ENCODE measurements at regions not wholly inside any gene's neighbourhood (a gene's known extent, or its start where the extent isn't known, plus 50 kb on each side); places are given as distances from the start of the nearest gene placed in this dataset.
A peak's percentile ranks its signal among the peaks of the same experiment; 100 is the strongest.

DNA sequence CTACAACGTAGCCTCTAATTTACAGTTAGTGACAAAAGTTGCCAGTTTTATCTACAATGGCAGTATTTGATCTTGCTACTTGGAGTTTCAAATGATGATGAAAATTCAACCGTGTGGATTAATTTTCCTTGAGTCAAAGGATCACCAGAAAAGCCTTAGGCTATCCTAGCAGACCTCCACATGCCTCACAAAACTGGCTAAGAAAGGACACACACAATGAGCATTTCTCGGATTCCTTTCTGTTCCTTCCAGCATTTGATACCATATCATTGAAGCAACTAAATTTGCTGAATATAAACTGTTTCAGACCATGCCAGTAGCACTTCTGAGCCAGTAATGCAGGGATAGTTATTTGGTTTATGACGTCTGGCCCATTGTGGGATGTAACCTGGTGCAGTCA is 587.4 kb upstream of the MDFIC2 start:
- no peak for DNase-seq (ENCODE audit: low read depth in 3 of 3, low spot score in 2 of 3)

DNA sequence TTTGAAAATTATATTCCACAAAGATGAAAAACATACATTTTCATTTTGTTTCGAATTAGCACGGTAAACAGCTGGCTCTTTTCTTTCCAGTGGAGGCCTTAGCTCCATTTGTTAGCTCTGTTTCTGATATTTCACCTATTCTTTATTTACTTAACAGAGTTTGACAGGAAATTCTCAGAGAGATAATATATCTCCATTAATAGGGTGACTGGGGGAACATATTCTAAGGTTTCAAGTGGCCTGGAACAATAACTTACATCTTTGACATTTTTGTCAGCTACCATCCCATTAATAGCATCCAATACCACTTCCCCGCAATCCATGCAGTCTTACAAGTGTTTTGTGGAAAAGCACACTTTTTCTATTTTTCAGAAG is 577.6 kb upstream of the MDFIC2 start:
- DNase-seq (ENCODE audit: low read depth in 3 of 3, low spot score in 2 of 3) = peak in 2 of 3 donors; percentile 15 to 27

DNA sequence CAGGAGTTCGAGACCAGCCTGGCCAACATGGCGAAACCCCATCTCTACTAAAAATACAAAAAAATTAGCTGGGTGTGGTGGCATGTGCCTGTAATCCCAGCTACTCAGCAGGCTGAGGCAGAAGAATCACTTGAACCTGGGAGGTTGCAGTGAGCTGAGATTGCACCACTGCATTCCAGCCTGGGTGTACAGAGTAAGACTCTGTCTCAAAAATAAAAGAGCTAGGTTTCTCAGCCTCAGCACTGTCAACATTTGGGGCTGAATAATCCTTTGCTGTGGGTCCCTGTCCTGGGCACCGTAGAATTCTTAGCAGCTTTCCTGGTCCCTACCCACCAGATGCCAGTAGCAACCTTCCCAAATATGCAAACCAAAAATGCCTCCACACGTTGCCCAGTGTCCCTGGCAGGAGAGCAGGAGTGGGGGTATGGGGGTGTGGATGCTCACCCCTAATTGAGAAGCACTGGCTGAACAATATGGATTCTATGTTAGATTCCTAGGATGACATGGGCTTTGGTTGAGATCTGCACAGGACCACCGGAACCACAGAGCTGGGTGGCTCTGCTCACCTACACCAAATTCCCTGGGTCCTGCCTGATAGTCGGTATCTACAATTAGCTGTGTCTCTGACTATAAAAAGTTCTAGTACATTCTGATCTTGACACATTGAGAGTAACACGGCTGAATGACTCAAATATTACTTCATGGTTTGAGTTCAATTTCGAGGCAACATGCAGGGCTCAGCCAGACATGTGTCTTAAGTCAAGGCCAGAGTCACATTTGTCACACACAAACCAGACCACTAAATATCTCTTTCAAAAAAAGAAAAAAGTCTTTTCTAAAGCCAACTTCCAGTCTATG is 577.0 kb upstream of the MDFIC2 start:
- peak in 1 of 3 donors; percentile 2 for DNase-seq (ENCODE audit: low read depth in 3 of 3, low spot score in 2 of 3)

DNA sequence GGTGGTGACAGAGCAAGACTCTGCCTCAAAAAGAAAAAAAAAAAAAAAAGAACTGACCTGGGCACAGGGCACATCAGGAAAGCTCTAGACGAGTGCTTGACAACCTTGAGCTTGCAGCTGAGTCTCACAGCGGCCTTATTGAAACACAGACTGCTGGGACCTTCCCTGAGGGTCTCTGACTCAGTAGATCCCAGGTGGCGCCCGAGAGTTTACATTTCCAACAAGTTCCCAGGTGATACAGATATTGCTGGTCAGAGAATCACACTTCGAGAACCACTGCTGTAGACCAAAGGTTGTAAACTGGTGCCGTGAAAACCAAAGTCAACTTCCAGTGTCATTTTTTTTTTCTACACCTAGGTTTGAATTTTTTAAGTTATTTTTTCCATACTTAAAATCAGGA is 573.2 kb upstream of the MDFIC2 start:
- no peak for DNase-seq (ENCODE audit: low read depth in 3 of 3, low spot score in 2 of 3)

DNA sequence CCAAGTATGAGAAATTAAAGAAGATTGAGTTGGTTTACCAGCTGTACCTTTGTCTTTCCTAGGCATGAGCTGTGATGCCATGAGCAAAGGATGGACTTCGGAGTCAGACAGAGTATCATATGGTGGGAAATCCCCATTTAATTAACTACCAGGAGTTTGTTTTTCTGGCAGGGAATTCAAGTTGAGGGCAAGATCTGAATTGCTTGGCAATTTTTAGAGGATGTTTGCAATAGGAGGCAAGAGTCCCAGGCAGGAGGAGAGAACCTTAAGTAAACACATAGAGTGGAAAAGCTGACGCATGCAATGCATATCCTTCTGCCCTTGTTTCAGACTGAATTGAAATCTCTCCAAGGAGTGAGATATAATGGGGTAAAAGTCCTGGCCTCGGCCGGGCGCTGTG is 569.7 kb upstream of the MDFIC2 start:
- DNase-seq (ENCODE audit: low read depth in 3 of 3, low spot score in 2 of 3) = no peak

DNA sequence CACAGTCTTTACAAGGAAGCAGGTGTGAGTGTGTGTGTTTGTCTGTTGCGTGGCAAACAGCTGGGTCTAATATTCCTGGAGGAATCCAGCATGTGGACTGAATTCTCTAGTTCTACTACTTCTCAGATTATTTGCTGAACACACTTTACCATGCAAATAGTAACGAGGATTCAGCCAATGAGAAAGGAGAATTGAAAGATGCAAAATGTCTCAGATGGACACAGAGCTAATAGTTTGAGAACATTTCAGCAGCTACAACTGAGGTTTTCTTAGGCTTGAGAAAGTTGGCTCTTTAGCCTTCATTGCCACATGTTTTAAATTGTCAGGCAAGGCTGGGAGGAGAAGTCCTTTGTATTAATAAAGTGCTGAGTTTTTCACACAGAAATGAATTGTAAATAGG is 568.0 kb upstream of the MDFIC2 start:
- no peak for DNase-seq (ENCODE audit: low read depth in 3 of 3, low spot score in 2 of 3)

DNA sequence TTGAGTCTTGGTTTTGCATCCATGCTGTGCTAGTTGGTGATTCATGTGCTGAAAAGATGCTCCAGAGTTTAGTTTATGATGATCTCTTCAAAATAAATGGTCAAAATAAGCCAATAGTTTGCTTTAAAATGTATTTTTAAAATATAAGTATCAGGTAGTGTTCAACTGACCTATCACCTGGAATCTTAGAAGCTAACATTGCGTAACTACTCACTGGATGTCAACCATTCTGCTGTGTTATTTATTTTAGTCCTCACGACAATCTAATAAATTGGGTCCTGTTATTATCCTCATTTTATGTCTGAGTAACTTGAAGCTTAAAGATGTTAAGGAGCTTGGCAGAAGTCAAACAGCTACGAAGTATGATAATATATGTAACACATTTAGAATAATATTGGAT is 563.7 kb upstream of the MDFIC2 start:
- no peak for DNase-seq (ENCODE audit: low read depth in 3 of 3, low spot score in 2 of 3)

DNA sequence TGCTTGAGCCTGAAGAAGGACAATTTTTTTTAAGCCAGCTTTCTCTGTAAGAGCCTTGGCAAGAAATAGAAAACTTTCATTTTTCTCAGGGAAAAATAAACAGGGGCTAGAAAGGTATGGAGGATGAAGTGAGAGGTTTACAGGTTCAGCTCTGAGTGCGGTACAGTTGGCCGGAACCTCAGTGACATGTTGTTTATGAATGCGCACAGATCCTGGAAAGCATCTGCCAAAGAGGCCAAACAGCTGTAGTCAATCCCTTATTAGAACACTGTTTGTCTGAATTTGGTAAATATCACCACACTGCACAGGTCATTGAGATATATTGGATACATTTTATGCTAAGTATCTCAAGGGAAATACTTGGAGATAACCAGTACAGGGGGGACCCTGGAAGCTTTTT is 561.8 kb upstream of the MDFIC2 start:
- DNase-seq (ENCODE audit: low read depth in 3 of 3, low spot score in 2 of 3) = no peak

DNA sequence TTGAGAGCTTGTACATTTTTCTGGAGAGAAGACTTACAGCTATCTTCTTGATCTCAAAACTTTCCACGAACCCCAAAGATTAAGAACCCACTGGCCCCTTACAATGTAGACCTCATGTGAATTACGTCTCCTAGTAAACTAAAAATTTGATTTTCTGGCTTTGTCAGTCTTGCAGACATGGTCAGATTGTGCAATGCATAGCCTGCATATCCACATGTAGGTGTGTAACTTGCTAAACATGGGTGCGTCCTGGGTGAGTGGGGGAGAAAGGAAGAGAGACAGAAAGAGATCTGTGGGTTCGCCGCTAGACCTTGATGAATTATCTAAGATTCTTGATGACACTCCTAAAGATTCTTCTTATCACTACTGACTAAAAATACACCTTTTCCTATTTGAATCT is 561.2 kb upstream of the MDFIC2 start:
- DNase-seq (ENCODE audit: low read depth in 3 of 3, low spot score in 2 of 3) = no peak

DNA sequence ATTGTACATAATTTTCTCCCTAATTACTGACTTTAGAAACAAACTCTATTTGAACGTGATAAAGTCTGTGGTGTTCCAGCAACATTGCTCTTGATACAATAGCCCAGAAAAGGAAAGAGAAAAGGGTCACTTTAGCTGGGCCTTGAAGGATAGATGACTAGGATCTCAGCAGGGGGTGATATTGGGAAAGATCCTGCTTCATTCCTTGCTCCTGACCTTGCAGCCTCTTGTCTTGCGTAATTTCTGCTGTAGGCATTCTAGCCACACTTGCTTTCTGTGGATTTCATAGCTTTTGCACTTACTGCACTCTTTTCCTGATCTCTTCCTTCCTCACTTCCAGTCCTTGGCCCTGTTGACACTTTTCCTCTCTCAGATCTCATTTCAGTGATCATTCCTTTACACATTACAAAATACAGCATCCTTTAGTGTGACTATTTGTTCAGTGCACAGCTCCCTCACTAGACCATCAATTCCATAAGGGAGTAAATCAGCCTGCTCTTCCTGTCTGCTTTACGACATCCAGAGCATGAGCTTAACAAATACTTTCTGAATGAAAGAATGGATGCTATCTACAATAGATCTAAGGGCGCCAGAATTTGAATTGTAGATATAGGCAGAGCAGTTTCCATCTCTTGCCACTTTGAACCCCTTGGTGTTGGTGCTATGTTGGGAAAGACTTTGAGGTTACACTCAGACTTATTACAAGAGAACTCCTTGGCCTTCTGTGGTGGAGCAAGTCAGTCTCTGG is 559.6 kb upstream of the MDFIC2 start:
- no peak for DNase-seq (ENCODE audit: low read depth in 3 of 3, low spot score in 2 of 3)

DNA sequence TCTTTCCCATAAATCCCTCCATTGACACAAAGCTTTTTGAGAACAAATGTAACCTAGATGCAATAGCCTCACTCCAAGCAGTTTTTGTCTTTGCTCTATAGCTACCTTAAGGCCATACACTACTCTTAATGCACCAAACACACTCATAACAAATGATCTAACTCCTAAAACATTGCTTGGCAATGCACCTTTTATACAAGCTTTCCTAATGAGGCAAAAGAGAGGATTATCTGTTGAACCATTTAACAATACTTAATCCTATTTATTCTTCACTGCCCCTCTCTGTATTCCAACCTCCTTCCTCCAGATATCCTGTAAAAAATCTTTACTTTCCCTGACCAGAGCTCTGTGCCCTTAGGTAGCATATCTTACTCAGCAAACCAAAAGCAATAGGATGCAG is 558.1 kb upstream of the MDFIC2 start:
- no peak for DNase-seq (ENCODE audit: low read depth in 3 of 3, low spot score in 2 of 3)

DNA sequence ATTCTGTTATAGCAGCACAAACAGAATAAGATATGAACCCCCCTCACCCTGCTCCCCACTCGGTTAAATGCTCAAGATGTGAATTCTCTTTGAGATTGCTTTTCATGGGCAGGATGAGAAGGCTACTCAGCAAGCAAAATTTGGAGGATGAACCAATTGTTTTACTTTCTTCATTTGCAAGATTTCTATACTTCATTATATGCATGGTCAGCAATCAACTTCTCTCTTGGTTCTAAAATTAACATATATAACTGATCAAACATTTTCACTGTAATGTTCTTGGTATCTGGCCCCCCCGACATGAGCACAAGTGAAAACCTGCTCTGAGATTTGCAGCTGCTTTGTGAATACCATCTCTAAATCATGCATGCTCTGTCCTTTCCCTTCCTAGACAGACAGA is 556.1 kb upstream of the MDFIC2 start:
- DNase-seq (ENCODE audit: low read depth in 3 of 3, low spot score in 2 of 3) = no peak

DNA sequence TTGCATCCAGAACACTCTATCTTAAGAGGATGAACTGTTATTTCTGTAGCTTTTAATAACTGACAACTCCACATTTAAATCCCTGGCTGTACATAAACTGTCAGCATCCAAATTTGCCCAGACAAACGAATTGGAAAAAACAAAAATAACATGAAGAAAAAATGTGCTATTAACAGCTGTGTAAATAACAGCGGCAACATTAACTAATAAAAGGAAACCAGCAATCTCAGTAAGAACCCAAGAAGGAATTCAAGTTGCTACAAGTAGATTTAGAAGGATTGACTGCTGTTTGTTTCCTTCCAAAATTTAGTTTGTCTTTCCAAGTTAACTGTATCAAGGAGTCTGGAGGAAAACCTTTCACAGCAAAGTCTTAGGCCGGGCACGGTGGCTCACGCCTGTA is 550.6 kb upstream of the MDFIC2 start:
- no peak for DNase-seq (ENCODE audit: low read depth in 3 of 3, low spot score in 2 of 3)

DNA sequence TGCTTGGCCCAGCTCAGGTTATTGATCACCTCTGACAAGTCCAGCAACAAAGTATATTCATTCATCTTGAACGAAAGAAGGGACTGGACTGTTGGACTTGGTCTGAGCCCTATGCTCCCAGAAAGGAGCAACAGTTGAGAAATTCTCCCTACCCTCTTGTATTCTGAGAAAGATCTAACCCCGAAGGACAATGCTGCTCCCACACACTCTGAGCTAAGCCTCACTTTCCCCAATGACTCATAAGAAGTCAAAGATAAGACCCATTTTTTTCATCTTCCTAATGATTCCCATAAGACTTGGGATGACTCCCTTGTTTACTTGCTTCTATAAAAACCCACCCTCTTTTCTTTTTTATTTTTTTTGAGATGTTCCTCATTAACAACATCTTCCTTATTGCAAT is 549.4 kb upstream of the MDFIC2 start:
- no peak for DNase-seq (ENCODE audit: low read depth in 3 of 3, low spot score in 2 of 3)

DNA sequence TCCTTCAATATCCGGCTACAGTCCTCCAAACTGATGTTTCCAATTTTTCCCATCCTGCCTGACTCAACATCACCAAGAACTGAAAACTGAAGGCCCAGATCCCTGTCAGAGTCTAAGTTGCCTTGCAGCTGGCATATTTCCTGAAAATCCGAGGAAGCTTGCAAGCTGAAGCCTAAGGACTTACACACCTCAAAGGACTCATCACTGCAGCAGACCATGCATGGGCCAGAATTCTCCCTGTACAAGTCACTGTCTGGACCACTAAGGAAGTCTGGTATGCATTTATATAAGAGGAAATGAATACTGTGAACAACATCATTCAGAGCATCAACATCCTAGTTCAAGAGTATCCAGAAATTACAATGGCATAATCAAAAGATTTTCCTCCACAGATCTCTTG is 548.8 kb upstream of the MDFIC2 start:
- DNase-seq (ENCODE audit: low read depth in 3 of 3, low spot score in 2 of 3) = no peak

DNA sequence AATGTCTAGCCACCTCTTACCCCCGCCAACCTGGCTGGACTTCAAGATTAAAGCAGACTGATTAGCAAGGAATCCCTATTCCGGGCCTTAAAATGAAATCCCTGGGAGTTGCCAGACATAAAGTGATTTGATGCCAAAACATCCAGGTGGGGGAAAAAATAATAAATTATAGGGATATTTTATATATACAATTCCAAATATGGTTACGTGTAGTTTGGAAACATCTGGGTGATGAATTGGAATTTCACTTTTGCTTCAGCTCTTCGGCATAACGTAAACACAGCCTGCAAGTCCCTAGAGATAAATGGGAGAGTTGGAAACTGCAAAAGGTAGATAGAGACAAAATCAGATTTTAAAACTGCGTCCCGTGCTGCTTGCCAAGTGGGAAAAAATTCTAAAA is 545.5 kb upstream of the MDFIC2 start:
- no peak for DNase-seq (ENCODE audit: low read depth in 3 of 3, low spot score in 2 of 3)

DNA sequence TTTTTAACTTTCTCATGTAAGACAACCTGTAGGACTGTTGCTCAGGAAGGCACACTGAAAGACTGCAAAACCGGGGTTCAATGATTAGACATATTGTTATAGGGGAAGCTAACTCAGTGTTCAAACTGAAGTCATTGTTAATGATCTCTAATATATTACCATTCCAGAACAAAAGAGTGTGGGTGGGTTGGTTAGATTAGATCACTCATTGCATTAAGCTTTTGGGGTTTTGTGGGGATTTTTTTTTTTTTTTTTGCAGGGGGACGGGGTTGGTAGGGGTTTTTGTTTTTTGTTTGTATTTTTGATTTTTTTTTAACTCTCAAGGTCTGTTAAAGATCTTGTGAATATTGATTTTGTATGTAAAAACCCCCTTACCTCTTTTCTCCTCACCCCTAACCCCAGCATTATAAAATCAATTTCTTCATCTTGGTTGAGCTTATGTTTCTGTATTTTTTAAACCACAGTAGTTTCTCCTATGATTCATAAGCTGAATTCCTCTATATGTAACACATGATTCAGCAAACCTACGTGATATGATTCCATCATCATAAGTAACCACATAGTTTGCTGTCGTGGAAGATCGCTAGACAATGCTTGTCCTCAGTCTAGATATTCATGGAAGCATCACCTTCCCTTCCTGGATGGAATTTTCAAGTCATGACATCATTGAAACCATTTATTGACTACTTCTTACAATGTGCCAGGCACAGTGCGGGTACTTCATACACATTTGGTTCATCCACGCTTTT is 544.1 kb upstream of the MDFIC2 start:
- no peak for DNase-seq (ENCODE audit: low read depth in 3 of 3, low spot score in 2 of 3)

DNA sequence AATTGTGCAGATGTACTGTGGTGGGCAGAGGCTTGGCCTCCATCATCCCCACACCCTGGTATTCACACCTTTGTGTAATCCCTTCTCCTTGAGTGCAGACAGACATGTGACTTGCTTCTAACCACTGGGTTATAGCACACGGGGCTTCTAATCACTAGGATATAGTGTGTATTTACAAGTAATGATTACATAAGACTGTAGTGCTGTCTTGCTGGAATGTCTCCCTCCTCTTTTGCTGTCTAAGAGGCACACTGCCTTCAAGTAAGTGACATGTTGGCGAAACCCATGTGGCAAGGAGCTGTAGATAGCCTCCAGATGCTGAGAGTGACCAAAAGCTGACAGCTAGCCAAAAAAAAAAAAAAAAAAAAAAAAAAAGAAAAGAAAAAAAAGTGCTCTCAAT is 542.7 kb upstream of the MDFIC2 start:
- DNase-seq (ENCODE audit: low read depth in 3 of 3, low spot score in 2 of 3) = no peak

DNA sequence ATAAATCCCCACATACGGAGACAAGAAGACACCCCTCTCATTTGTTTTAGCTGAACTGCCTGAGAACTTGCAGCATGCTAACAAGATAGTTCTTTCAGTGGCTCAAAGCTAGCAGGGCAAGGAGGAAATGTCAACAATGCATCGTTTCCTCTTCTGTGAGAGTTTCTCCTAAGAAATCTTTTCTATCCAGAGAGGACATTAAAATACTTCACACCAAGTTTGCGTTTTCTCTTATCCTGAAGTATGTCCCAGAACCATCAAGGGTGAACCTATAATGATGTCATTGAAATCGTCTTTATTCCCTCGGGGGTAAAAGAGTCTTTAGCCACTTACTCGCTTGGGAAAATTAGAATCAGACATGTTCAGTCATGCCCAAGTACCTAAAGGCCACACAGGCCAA is 541.7 kb upstream of the MDFIC2 start:
- DNase-seq (ENCODE audit: low read depth in 3 of 3, low spot score in 2 of 3) = no peak

DNA sequence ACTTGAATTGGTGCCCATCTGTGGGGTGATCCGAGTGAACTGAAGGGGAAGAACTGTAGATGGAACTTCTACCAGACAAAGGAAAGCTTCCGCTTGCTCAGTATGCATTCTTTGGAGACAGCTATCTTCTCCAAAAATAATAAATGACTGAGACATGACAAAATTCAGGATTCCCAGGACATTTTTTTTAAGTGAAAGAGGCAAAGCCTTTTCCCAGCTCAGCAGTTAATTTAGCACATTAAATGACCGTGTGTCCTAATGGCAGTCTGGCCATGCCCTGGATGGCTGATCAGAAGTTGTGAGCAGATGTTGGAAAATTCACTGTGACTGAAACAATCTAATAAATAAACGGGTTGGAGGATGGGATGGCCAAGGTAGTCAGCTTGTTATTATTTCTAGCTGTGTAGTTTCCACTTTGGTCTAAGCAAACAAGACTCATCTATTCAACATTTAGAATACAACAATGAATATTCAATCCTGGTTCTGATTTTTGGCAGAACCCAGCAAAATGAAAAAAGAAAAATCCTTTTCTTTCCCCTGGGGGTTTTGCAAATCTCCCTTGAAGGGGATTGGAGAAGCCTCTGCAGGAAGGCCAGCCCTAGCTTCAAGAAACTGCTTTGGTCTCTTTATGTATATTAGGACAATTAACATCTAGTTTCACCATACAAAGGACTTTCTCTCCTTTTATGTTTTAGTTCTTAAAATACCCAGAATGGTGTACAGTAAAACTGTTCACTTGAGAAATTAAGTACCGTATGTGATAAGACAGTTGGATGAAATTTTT is 540.9 kb upstream of the MDFIC2 start:
- no peak for DNase-seq (ENCODE audit: low read depth in 3 of 3, low spot score in 2 of 3)

All from right renal cortex interstitium (tissue), 3 donors.